PC-9 (cell line): ENCODE measurements at regions not wholly inside any gene's neighbourhood (a gene's known extent, or its start where the extent isn't known, plus 50 kb on each side); places are given as distances from the start of the nearest gene placed in this dataset.

ENCODE experiments used
- BruUV-seq: library from RNA; stranded (reverse); fragments of 400-500 nt; replicated peaks from 2 replicates; lab custom pipeline; 2021; lab: Mats Ljungman, UMichigan
- CTCF ChIA-PET: fragments of 300-600 bp; sonication (Branson Sonifier 250); formaldehyde crosslinking; loops from one replicate; lab custom pipeline; 2022; ENCODE audit warnings: antibody characterized with exemption; lab: Charles Lee
- POLR2A ChIA-PET: fragments of 300-600 bp; sonication (Branson Sonifier 250); formaldehyde crosslinking; loops from one replicate; lab custom pipeline; 2022; ENCODE audit warnings: antibody characterized with exemption; ENCODE audit not compliant: unreplicated experiment; lab: Charles Lee
- DNase-seq, 2 experiments: peaks; one replicate each; pipeline versions ENCODE4 v3.0.0 to v3.0.0-alpha.2; 2015 to 2022; ENCODE audit warnings: mixed read lengths in 1 of 2
- H2AFZ ChIP-seq: fragments of 200-600 bp; sonication (generic); 2 replicates; pipeline ENCODE4 v1.8.1; 2017; ENCODE audit warnings: antibody characterized with exemption
- H3F3A ChIP-seq: fragments of 200-600 bp; sonication (generic); 2 replicates; pipeline ENCODE4 v1.8.1; 2017; ENCODE audit warnings: antibody characterized with exemption, mild to moderate bottlenecking, low read depth; ENCODE audit not compliant: insufficient read depth
- H3K27ac ChIP-seq: fragments of 200-600 bp; sonication (generic); 2 replicates; pipeline ENCODE4 v1.6.1; 2016; ENCODE audit warnings: mixed run types
- H3K27me3 ChIP-seq: fragments of 200-600 bp; sonication (generic); 2 replicates; pipeline ENCODE4 v1.6.1; 2016; ENCODE audit warnings: low read depth, mixed run types; ENCODE audit not compliant: insufficient read depth
- H3K36me3 ChIP-seq: fragments of 200-600 bp; sonication (generic); 2 replicates; pipeline ENCODE4 v1.6.1; 2016; ENCODE audit warnings: low read depth, mixed run types
- H3K4me1 ChIP-seq: fragments of 200-600 bp; sonication (generic); replicated peaks from 2 replicates; pipeline ENCODE4 v1.6.1; 2016; ENCODE audit warnings: mixed run types; ENCODE audit not compliant: insufficient read depth
- H3K4me2 ChIP-seq: fragments of 200-600 bp; sonication (generic); 2 replicates; pipeline ENCODE4 v1.6.1; 2017; ENCODE audit warnings: mixed run types
- H3K4me3 ChIP-seq: fragments of 200-600 bp; sonication (generic); 2 replicates; pipeline ENCODE4 v1.6.1; 2016; ENCODE audit warnings: mixed run types
- H3K79me2 ChIP-seq: fragments of 200-600 bp; sonication (generic); 2 replicates; pipeline ENCODE4 v1.6.1; 2017; ENCODE audit warnings: low read depth, mixed run types
- H3K9me2 ChIP-seq: fragments of 200-600 bp; sonication (generic); 2 replicates; pipeline ENCODE4 v1.8.1; 2017; ENCODE audit warnings: mild to moderate bottlenecking; ENCODE audit not compliant: insufficient read depth
- H3K9me3 ChIP-seq: fragments of 200-600 bp; sonication (generic); 2 replicates; pipeline ENCODE4 v1.8.1; 2016; ENCODE audit warnings: low read depth; ENCODE audit not compliant: insufficient read depth
- H4K20me1 ChIP-seq: fragments of 200-600 bp; sonication (generic); 2 replicates; pipeline ENCODE4 v1.8.1; 2017; ENCODE audit not compliant: insufficient read depth
- EZH2 ChIP-seq: fragments of 200-600 bp; sonication (generic); IDR thresholded peaks from 2 replicates; pipeline ENCODE4 v1.8.0; 2017; ENCODE audit warnings: antibody characterized with exemption, low read depth
- intact Hi-C: fragments of 100-400 bp; cut with micrococcal nuclease; formaldehyde crosslinking; loops from one replicate; pipeline ENCODE4 v1.10.0; 2022; ENCODE audit not compliant: unreplicated experiment
- TF ChIP-seq, protein P1 (sequence below): fragments of 200-600 bp; sonication (generic); conservative IDR thresholded peaks from 2 replicates; pipeline ENCODE4 v1.6.1; 2017; ENCODE audit warnings: mixed run types, antibody characterized with exemption, mild to moderate bottlenecking, moderate library complexity

DNA sequence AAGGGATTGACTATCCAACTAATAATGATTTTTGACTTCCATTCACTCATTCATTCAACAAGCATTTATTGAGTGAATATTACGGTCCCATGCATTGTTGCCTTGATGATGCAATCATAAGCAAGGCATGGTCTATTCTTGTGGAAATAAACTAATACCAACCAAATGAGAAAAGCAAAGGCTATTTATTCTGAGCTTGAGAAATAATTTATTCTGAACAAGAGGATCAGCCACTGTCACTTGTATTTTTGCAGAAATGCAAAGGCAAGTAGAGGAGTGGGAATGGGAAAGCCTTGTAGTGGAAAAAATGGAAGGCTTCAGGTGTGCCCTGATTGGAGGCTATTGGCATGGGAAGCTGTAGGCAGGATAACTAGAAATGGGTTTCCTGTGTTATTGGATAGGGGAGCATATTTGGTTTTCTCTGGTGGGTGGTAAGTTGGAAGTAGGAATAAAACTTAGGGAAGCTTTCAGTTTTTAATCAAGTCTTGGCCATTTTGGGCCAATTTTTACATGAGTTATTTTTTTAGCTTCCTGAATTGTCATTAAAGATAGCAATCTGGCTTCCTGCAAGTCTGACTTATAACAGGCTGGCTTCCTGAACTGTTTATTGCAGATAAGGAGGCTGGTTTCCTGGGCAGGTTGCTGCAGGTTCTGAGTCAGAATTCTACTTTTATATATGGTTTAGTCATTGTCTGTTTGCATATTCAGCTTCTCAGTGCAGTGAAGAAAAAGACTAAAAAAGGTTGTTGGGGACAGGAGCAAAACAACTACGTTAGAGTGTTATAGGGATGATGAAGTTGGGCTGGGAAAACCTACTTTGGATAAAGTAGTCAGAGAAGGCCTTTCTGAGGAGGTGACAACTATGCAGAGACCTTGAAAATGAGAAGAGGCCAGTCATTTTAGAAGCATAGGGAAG is 106.7 kb downstream of the APIP start:
- no peak overlapping the region for H3K4me3 ChIP-seq
- no TSS peak for BruUV-seq
- TF ChIP-seq EZH2: no peak
- TF ChIP-seq, protein P1, sequence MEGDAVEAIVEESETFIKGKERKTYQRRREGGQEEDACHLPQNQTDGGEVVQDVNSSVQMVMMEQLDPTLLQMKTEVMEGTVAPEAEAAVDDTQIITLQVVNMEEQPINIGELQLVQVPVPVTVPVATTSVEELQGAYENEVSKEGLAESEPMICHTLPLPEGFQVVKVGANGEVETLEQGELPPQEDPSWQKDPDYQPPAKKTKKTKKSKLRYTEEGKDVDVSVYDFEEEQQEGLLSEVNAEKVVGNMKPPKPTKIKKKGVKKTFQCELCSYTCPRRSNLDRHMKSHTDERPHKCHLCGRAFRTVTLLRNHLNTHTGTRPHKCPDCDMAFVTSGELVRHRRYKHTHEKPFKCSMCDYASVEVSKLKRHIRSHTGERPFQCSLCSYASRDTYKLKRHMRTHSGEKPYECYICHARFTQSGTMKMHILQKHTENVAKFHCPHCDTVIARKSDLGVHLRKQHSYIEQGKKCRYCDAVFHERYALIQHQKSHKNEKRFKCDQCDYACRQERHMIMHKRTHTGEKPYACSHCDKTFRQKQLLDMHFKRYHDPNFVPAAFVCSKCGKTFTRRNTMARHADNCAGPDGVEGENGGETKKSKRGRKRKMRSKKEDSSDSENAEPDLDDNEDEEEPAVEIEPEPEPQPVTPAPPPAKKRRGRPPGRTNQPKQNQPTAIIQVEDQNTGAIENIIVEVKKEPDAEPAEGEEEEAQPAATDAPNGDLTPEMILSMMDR: no peak
- peak overlapping the region; percentile 50 for H2AFZ ChIP-seq
- H3K4me2 ChIP-seq: peak overlapping the region; percentile 41
- ChIA-PET CTCF (no interaction called here), POLR2A (interaction anchor here (0.6 kb wide), 1 partner anchor 22 kb away, joined by 4 read pairs; no protein-coding TSS in a partner anchor)
- H3K27ac ChIP-seq: peak overlapping the region; percentile 58
- no peaks in the 10 kb centered on the region for H3K36me3 ChIP-seq
- no peaks in the 10 kb centered on the region for H3K27me3 ChIP-seq
- H3F3A ChIP-seq: peaks cover 14% of the 10 kb centered on the region; the same call in 1 of the 2 replicates
- H3K4me1 ChIP-seq: peaks cover 19% of the 10 kb centered on the region
- intact Hi-C loops: no loop called here
- peaks cover 29% of the 10 kb centered on the region for H3K9me3 ChIP-seq
- peak; percentile 22 to 84 for DNase-seq
- H3K9me2 ChIP-seq: no peaks in the 10 kb centered on the region
- H3K79me2 ChIP-seq: no peaks in the 10 kb centered on the region
- no peaks in the 10 kb centered on the region for H4K20me1 ChIP-seq

DNA sequence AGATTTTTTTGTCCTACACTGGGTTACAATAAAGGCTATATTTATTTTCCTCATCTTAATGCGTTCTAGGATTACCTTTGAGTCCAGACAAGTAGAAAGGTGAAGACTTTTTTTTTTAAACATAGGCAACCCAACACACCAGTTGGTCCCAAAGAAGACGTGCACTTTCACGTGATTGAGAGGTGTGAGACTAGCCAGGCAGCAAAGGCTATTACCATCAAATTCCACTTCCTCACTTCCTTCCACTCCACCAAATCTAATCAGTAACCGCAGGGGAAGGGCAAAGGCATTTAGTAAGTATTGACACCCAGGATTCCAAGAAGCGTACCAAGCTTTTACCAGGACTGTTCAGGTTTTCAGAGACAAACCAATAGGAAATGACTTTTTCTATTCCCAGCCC is 109.3 kb downstream of the APIP start:
- Histone ChIP-seq H2AFZ (no peak overlapping the region), H3K27ac (no peak overlapping the region), H4K20me1 (no peaks in the 10 kb centered on the region), H3K4me1 (peaks cover 19% of the 10 kb centered on the region), H3F3A (peaks cover 14% of the 10 kb centered on the region; the same call in 1 of the 2 replicates), H3K9me3 (peaks cover 12% of the 10 kb centered on the region), H3K36me3 (no peaks in the 10 kb centered on the region), H3K27me3 (no peaks in the 10 kb centered on the region), H3K4me2 (no peak overlapping the region), H3K79me2 (no peaks in the 10 kb centered on the region), H3K4me3 (no peak overlapping the region), H3K9me2 (no peaks in the 10 kb centered on the region)
- DNase-seq: no peak
- intact Hi-C loops: no loop called here
- POLR2A ChIA-PET: interaction anchor here (0.5 kb wide), 1 partner anchor 127 kb away, joined by 5 read pairs; no protein-coding TSS in a partner anchor
- BruUV-seq: no TSS peak
- CTCF ChIA-PET: interaction anchor here (0.8 kb wide), 1 partner anchor 220 kb away, joined by 3 read pairs; no protein-coding TSS in a partner anchor
- no peak for TF ChIP-seq EZH2
- TF ChIP-seq, protein P1: no peak

DNA sequence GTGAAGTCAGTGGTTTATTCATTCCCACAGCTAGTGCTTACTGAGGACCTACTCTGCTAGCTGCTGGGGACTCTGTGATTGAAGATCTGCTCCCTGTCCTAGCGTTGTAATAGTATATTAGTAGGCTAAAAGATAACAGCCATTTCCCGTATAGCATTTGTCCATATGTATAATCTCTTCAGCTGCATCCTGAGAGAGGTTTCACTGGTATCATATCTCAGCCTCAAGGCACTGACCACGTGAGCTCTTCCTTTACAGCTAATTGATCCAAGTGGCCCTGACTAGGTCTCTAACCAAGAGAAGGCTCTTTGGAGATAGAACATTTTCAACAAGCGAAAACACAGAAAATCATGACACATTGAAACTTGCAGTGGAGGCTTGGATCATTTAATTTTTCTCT is 110.2 kb downstream of the APIP start:
- peaks cover 14% of the 10 kb centered on the region; the same call in 1 of the 2 replicates for H3F3A ChIP-seq
- no peaks in the 10 kb centered on the region for H4K20me1 ChIP-seq
- H3K4me3 ChIP-seq: no peak overlapping the region
- peaks cover 19% of the 10 kb centered on the region for H3K4me1 ChIP-seq
- no peak overlapping the region for H3K27ac ChIP-seq
- no peaks in the 10 kb centered on the region for H3K36me3 ChIP-seq
- ChIA-PET POLR2A (no interaction called here), CTCF (interaction anchor here (0.8 kb wide), 1 partner anchor 220 kb away, joined by 3 read pairs; no protein-coding TSS in a partner anchor)
- BruUV-seq: no TSS peak
- H3K79me2 ChIP-seq: no peaks in the 10 kb centered on the region
- H3K9me2 ChIP-seq: no peaks in the 10 kb centered on the region
- TF ChIP-seq EZH2: no peak
- TF ChIP-seq, protein P1: no peak
- H3K27me3 ChIP-seq: no peaks in the 10 kb centered on the region
- no peak for DNase-seq
- peaks cover 10% of the 10 kb centered on the region for H3K9me3 ChIP-seq
- intact Hi-C loops: no loop called here
- H2AFZ ChIP-seq: no peak overlapping the region
- H3K4me2 ChIP-seq: no peak overlapping the region
